Esophagus muscularis mucosa (tissue), 3 donors: ENCODE measurements at regions not wholly inside any gene's neighbourhood (a gene's known extent, or its start where the extent isn't known, plus 50 kb on each side); places are given as distances from the start of the nearest gene placed in this dataset.

Experiments
- CTCF ChIP-seq, 3 experiments: fragments of 200-600 bp in 2 of 3; fragments of 450-650 bp in 1 of 3; sonication (generic) in 2 of 3; IDR thresholded peaks; one replicate each; pipeline ENCODE4 v1.5.1; 2017 to 2019; ENCODE audit warnings: antibody characterized with exemption in 3 of 3, mild to moderate bottlenecking in 2 of 3, moderate library complexity in 1 of 3
- EP300 ChIP-seq: sonication (generic); formaldehyde crosslinking; IDR thresholded peaks from one replicate; pipeline ENCODE4 v1.6.1; 2017; ENCODE audit warnings: antibody characterized with exemption

- TF ChIP-seq CTCF (IDR thresholded peaks at IDR 0.05), result no peak
- TF ChIP-seq EP300, result no peak
Observed at GRCh38 chr15:62503451-62503850, 338.4 kb upstream of the C2CD4B start.
